HG02973 (cell line): ENCODE measurements at regions not wholly inside any gene's neighbourhood (a gene's known extent, or its start where the extent isn't known, plus 50 kb on each side); places are given as distances from the start of the nearest gene placed in this dataset.
A peak's percentile ranks its signal among the peaks of the same experiment; 100 is the strongest.
"Not testable (repeated sequence)": the region's sequence is repeated elsewhere in the genome, so short reads cannot be mapped to it uniquely, and the experiment has no call there.

Source experiments
- ATAC-seq: cut with Tn5 transposase; IDR thresholded peaks from one replicate; pipeline ENCODE4 v1.9.1; 2021; ENCODE audit warnings: moderate library complexity; ENCODE audit not compliant: unreplicated experiment

DNA sequence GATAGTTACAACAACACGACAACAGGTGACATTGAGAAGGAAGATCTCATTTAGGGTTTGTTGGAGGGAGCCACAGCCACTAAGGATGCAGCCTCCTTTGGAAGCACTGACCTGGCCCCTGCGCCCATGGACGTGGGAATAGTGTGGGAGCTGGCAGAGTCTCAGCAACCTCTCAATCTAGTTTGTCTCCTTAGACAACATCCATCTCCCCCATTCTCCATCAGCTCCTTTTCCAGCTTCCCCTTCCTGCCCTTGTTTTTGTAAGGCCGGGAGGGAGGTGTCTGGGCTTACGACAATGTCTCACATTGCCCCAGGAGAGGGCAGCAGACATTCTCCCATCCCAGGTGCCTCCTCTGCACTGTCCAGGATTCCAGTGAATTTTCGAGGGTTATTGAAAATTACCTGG is 170.2 kb upstream of the PZP start:
- no peak for ATAC-seq

- no peak for ATAC-seq
Observed at GRCh38 chr12:9372202-9372601, 164.0 kb upstream of the PZP start.

DNA sequence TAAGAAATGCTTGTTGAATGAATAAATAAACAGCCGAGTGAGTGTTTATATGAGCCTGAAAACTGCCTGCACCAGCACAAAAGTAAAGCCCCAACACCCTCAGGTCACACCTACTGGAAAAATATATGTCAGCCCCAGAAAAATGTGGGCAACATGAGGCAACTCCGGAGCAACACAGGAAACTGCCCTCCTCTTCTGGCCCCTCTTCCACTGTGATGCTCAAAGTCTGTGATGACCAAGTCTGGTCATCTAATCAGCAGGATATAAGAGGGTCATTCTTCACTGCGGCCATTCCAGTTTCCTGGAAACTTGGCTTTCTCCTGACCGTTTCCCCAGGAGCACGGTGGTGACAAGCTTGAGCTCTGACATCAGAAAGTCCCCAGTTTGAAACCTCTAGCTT is 159.6 kb upstream of the PZP start:
- no peak for ATAC-seq

DNA sequence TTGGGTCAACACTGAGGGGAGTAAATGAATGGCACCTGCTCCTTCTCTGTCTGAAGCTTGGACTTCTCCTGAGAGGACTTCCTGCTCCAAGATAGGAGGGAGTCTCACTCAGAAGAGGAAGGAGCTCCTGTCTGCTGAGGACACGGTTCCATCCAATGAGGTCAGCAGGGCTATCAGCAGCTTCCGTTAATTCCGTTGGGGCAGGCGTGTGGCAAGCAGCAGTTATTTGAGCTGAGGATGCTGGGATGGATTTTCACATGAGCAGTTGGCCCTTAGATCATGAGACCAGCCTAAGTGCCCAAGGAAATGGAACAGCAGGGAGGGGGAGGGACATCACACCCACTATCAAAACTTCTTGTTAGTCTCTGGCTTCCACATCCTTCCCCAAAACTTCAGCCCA is 159.0 kb upstream of the PZP start:
- ATAC-seq, result no peak

DNA sequence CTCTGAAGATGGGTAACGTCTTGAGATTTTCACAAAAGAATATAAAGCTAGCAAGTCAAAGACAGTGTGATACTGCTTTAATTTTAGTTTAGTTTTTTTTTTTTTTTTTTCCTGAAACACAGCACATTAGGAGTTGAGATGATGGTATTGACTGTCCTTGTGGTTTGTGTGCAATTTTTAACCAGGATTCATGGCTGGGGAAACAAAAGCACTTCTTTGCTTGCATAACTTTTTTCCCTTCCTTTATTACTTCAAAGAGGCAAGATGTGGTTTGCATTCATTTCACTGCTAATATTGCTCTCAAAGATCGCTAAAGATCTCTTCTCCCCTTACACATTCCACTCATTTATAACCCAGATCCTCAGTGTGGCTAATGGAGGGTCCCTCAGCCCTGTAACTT is 157.1 kb upstream of the PZP start:
- ATAC-seq, result no peak

DNA sequence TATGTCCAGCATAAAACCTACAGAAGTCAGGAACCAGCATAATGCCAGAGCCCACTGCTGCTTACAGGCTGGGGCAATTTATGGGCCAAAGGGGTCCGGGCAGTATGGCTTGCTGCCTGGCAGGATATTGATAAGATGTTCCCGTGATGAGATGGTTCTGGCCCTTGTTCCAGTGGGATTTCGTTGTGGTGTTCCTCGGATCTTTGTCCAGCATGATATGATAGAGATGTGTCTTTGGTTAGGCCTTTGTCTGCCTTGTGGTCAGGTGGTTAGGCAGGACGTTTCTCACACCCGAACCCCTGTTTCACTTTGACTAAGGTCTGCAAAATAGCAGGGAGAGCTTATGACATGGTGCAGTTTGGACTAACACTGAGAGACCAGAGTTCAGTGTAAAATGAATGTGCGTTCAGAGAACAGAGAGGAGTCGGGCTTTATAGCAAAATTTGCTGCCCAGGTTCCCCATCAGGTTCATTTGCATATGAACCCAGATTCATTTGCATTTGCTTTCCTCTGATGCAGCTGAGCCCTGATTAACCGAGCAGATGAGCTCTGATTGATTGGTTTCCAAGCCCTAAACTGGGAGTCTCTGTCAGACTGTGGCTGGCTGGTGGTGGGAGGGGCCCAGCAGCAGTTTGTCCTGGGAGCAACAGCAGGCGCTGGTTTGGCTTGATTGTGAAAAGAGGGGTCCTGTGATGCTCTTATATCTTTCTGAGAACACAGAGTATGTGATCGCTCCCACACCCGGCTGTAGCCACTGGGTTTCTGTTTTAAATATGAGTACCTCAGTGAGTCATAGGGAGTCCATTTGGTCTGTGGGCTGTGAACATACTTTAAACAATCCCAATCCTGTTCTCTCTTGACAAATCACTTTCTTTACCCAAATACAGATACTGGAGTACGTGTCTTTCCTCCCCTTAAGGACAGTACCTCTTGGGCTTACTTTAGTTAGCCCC is 156.3 kb upstream of the PZP start:
- peak; percentile 92 for ATAC-seq

GRCh38 chr12:9363145-9363544 is 154.9 kb upstream of the PZP start:
- ATAC-seq, result no peak

GRCh38 chr12:9361879-9362326 is 153.7 kb upstream of the PZP start:
- ATAC-seq, result no peak

GRCh38 chr12:9354009-9354754 is 146.0 kb upstream of the PZP start:
- not testable (repeated sequence) for ATAC-seq

- ATAC-seq, result no peak
Observed at GRCh38 chr12:9351136-9351535, 142.9 kb upstream of the PZP start.

GRCh38 chr12:9349888-9350885 is 142.0 kb upstream of the PZP start:
- ATAC-seq, result no peak

GRCh38 chr12:9348906-9349518 is 140.8 kb upstream of the PZP start:
- no peak for ATAC-seq

- no peak for ATAC-seq
Observed at GRCh38 chr12:9347328-9348127, 139.3 kb upstream of the PZP start.

DNA sequence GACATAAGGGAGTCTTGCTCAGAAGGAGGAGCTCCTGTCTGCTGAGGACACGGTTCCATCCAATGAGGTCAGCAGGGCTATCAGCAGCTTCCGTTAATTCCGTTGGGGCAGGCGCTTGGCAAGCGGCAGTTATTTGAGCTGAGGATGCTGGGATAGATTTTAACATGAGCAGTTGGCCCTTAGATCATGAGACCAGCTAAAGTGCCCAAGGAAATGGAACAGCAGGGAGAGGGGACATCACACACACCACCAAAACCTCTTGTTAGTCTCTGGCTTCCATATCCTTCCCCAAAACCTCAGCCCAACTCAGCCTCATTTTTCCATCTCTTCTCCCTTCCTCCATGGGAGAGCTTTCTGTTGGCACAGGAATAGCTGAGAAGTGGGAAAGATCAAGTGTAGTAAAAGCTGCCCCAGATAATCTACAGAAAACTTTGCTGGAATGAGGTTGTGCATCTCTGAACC is 138.7 kb upstream of the PZP start:
- no peak for ATAC-seq

GRCh38 chr12:9345171-9345570 is 137.0 kb upstream of the PZP start:
- no peak for ATAC-seq

DNA sequence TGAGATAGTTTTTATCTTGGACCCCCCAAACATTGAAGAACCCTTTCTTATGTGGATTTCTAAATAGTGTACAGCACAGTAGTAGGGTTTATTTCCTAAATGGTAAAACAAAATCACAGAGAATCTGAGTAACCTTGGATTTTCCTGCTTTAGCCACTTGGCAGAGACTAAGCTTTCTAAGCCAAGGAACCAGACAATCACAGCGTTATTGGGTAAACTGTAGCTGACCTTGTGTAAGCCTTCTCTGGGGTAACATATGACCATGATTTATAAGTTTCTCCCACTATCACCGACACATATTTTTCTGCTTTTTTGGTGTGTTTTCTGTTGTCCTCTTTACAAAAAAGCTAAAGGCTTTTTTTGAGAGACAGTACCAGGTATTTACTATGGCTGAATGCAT is 136.3 kb upstream of the PZP start:
- ATAC-seq, result no peak

GRCh38 chr12:9343731-9344130 is 135.5 kb upstream of the PZP start:
- no peak for ATAC-seq

DNA sequence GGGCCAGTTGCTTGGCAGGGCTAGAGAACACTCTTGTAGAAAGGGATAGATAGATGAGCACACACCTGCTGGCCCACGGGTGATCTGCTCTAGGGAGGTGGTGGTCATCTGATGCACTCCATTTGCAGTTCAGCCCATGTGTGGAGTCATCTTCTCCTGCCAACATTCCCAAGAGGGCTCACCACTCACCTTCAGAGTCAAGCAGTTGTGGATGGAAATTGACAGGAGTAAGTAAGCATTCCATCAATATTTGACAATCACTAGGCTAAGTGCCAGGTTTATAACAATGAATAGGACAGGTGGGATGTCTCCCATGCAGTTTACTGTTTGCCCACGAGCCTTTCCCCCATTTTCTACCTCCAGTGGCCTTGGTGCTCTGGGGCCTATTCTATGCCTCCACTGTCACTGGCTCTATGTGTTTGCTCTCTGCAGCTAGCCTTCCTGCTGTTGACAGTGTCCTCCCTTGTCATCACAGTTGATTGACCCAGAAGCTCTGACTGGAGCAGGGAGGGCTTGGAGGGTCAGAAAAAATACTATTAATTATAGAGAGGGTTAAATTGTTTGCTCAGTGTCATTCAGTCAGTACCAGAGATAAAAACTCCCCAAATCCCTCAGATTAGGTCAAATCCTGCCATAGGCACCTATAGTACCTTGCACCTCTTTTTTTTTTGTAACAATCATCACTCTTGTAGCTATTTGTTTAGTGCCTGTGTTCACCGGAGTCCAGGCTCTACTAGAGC is 134.6 kb upstream of the PZP start:
- ATAC-seq, result no peak

- ATAC-seq, result no peak
Observed at GRCh38 chr12:9341260-9341585, 133.0 kb upstream of the PZP start.
